BE2C (cell line): ENCODE measurements at regions not wholly inside any gene's neighbourhood (a gene's known extent, or its start where the extent isn't known, plus 50 kb on each side); places are given as distances from the start of the nearest gene placed in this dataset.

Source experiments
- DNase-seq: peaks from one replicate; pipeline ENCODE4 v3.0.0-alpha.2; 2020
- H3K27me3 ChIP-seq: fragments of 250-450 bp; sonication (Bioruptor Pico); 2 replicates; pipeline ENCODE4 v1.5.1; 2020; ENCODE audit warnings: mild to moderate bottlenecking
- H3K36me3 ChIP-seq: fragments of 250-450 bp; sonication (Bioruptor Pico); 2 replicates; pipeline ENCODE4 v1.5.1; 2020; ENCODE audit warnings: mild to moderate bottlenecking
- H3K4me1 ChIP-seq: fragments of 250-450 bp; sonication (Bioruptor Pico); 2 replicates; pipeline ENCODE4 v1.5.1; 2020
- H3K4me3 ChIP-seq: 2 replicates; pipeline ENCODE4 v1.5.1; 2011; ENCODE audit warnings: low read depth, low read length
- H3K9me3 ChIP-seq: fragments of 250-450 bp; sonication (Bioruptor Pico); 2 replicates; pipeline ENCODE4 v1.5.1; 2020
- TF ChIP-seq, protein P1 (sequence below): IDR thresholded peaks from 2 replicates; pipeline ENCODE4 v1.5.1; 2012; ENCODE audit warnings: mild to moderate bottlenecking, low read depth, low read length

DNA sequence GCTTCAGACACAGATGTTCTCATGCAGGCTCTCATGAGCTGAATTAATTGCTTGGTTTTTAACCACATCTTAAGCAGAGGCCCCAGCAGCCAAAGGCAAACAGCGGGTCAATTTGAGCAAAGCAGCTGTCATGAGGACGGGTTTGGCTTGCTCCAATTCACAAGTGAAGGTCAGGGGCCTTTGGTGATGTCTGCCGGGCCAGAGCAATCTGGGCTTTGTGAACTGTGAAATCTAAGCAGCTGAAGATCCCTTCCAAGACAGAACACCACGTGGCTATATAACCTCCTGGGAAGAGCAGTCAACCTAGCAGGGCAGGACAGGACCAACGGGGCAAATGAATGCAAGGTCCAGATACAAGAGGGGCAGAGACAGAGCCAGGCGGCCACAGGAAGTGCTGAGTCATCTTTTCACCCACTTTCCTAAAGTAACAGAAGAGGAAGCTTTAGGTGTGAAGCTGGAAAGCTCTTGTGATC is 187.3 kb upstream of the B3GAT1 start:
- H3K4me3 ChIP-seq, result no peak overlapping the region
- H3K9me3 ChIP-seq, result no peaks in the 10 kb centered on the region

DNA sequence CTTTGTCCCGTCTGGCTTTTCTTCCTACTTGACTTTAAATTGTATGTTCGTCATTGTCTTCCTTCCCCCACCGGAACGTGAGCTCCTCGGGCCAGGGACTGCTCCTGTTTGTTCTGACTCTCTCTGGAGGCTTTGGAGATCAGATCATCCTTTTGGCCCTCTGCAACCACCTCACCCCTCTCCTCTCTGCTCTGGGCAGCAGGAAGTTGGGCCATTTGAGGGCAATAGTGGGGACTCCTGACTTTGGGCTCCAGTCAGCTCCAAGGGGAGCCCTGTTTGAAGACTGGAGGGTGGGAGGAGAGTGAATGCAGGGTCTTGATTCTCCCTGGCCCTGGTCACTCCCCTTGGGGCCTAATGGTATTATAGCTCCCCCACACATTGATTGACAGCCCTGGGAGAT is 186.3 kb upstream of the B3GAT1 start:
- TF ChIP-seq, protein P1, sequence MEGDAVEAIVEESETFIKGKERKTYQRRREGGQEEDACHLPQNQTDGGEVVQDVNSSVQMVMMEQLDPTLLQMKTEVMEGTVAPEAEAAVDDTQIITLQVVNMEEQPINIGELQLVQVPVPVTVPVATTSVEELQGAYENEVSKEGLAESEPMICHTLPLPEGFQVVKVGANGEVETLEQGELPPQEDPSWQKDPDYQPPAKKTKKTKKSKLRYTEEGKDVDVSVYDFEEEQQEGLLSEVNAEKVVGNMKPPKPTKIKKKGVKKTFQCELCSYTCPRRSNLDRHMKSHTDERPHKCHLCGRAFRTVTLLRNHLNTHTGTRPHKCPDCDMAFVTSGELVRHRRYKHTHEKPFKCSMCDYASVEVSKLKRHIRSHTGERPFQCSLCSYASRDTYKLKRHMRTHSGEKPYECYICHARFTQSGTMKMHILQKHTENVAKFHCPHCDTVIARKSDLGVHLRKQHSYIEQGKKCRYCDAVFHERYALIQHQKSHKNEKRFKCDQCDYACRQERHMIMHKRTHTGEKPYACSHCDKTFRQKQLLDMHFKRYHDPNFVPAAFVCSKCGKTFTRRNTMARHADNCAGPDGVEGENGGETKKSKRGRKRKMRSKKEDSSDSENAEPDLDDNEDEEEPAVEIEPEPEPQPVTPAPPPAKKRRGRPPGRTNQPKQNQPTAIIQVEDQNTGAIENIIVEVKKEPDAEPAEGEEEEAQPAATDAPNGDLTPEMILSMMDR, result no peak
- peaks cover 3% of the 10 kb centered on the region for H3K27me3 ChIP-seq
- H3K9me3 ChIP-seq, result no peaks in the 10 kb centered on the region
- H3K4me3 ChIP-seq, result no peak overlapping the region
- no peaks in the 10 kb centered on the region for H3K36me3 ChIP-seq
- DNase-seq, result no peak
- no peaks in the 10 kb centered on the region for H3K4me1 ChIP-seq

More for the DNA sequence above, 187.3 kb upstream of the B3GAT1 start:
- H3K4me1 ChIP-seq, result no peaks in the 10 kb centered on the region
- H3K27me3 ChIP-seq, result peaks cover 3% of the 10 kb centered on the region
- no peak for DNase-seq
- H3K36me3 ChIP-seq, result no peaks in the 10 kb centered on the region
- TF ChIP-seq, protein P1, result no peak

DNA sequence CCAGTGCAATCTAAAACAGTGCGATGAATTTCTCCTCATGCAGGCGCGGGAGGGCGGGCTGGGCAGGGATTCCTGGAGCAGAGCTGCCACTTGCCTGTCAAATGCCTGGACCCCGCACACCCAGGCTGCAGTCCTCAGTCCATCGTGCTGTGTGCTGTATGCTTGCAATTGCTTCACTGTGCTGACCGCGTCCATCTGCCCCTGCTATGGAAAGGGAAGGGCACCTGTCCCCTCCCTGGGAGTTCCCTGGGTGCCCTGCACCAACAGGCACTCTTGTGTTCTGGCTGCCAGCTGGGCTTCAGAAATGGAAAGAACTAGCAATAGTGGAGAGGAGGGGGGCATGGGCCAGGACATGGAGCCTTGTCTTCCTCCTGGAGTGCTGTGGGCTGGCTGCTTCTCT is 185.4 kb upstream of the B3GAT1 start:
- Histone ChIP-seq H3K4me3 (no peak overlapping the region), H3K36me3 (no peaks in the 10 kb centered on the region)

DNA sequence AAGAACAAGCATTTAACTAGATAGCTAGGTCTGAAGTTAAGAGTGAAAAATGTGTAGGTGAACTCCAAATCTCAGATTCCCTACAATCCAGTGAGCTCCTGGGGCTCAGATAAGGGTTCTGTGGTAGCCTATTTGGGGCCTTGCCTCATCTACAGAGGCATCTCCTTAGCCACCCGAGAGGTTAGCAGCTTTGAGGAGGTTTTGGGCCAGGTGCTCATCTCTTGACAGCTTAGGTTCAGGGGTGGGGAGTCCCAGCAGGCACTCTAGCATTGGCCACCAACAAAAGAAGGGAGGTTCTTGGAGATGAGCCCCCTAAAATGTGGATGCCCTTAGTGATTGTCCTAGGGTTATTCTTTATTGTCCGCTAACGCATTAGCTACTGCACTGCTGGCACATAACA is 184.4 kb upstream of the B3GAT1 start:
- H3K27me3 ChIP-seq, result peaks cover 3% of the 10 kb centered on the region
- DNase-seq, result no peak
- no peaks in the 10 kb centered on the region for H3K36me3 ChIP-seq
- H3K4me1 ChIP-seq, result no peaks in the 10 kb centered on the region
- H3K4me3 ChIP-seq, result no peak overlapping the region
- no peaks in the 10 kb centered on the region for H3K9me3 ChIP-seq
- TF ChIP-seq, protein P1, result no peak

More for the DNA sequence above, 185.4 kb upstream of the B3GAT1 start:
- DNase-seq, result no peak
- Histone ChIP-seq H3K27me3 (peaks cover 3% of the 10 kb centered on the region), H3K4me1 (no peaks in the 10 kb centered on the region), H3K9me3 (no peaks in the 10 kb centered on the region)
- TF ChIP-seq, protein P1, result no peak

DNA sequence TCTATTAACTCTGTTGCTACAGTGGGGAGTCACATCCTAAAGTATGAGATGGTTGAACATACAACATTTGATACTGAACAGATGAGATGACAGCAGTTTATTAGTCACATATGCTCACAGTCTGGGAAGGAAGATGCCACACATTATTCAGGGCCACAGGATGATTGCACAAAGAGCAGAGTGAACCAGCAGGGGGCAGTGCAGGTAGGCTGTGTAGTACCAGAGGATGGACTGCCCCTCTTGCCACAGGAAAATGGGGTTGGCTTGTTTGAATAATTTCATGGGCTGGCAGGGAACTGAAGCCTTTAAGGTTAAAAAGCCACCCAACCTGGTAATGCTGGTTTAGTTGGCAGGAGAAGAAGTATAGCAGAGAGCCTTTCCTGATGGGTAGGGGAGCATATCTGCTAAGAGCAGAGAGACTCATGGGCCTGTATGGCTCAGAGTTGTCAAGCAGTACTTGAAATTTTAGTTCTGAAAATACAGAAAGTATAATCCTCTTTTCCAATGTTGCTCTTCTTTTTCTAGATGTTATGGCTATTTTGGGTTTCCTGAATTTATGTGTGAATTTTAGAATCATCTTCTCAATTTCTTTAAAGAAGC is 180.4 kb upstream of the B3GAT1 start:
- DNase-seq, result peak; percentile 66
- Histone ChIP-seq H3K36me3 (no peaks in the 10 kb centered on the region), H3K27me3 (no peaks in the 10 kb centered on the region; the same call in 1 of the 2 replicates), H3K9me3 (no peaks in the 10 kb centered on the region), H3K4me1 (no peaks in the 10 kb centered on the region), H3K4me3 (no peak overlapping the region)
- TF ChIP-seq, protein P1, result peak; percentile 76

DNA sequence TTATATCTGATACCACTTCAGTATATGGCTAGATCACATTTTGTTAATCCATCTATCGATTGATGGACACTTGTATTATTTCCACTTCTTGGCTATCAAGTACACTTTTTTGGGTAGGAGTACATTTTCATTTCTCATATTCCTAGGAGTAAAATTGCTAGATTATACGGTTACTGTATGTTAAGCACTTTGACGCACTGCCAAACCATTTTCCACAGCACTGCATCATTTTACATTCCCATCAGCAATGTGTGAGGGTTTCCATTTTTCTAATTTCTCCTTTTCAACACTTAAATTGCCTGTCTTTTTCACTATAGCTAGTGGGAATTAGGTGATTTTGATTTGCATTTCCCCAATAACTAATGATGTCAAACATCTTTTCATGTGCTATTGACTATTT is 179.3 kb upstream of the B3GAT1 start:
- peaks cover 5% of the 10 kb centered on the region for H3K27me3 ChIP-seq
- TF ChIP-seq, protein P1, result no peak

More for the DNA sequence above, 179.3 kb upstream of the B3GAT1 start:
- Histone ChIP-seq H3K4me1 (no peaks in the 10 kb centered on the region), H3K4me3 (no peak overlapping the region), H3K36me3 (no peaks in the 10 kb centered on the region), H3K9me3 (no peaks in the 10 kb centered on the region)
- no peak for DNase-seq
